Endothelial cell of umbilical vein (primary cell): ENCODE measurements at regions not wholly inside any gene's neighbourhood (a gene's known extent, or its start where the extent isn't known, plus 50 kb on each side); places are given as distances from the start of the nearest gene placed in this dataset.

Experiments used
- BruUV-seq: library from RNA; stranded (reverse); fragments of 400-500 nt; replicated peaks from 2 replicates; lab custom pipeline; 2021; lab: Mats Ljungman, UMichigan
- CTCF ChIA-PET: fragments of 300-600, 350-600 bp; sonication (Branson Sonifier 250); formaldehyde crosslinking; loops from one replicate; lab custom pipeline; 2021; ENCODE audit warnings: antibody characterized with exemption, inconsistent platforms; lab: Charles Lee
- POLR2A ChIA-PET: fragments of 300-600, 350-600 bp; sonication (Branson Sonifier 250); formaldehyde crosslinking; loops from one replicate; lab custom pipeline; 2021; ENCODE audit warnings: antibody characterized with exemption, inconsistent platforms; lab: Charles Lee
- DNase-seq: peaks from one replicate; pipeline ENCODE4 v3.0.0-alpha.2; 2011; ENCODE audit warnings: low read depth, low spot score
- FAIRE-seq: peaks from 2 replicates; lab custom pipeline; 2011; peaks lifted over from hg19 to GRCh38; lab: Jason Lieb, UNC
- H2AFZ ChIP-seq: 2 replicates; pipeline ENCODE4 v1.6.0; 2012; ENCODE audit warnings: low read depth, low read length, control low read depth, inconsistent platforms
- H3K27ac ChIP-seq: 2 replicates; pipeline ENCODE4 v1.5.1; 2011; ENCODE audit warnings: low read depth, mild to moderate bottlenecking, control low read depth, low read length, moderate library complexity; ENCODE audit not compliant: insufficient read depth
- H3K27me3 ChIP-seq, 2 experiments: 2 replicates each; pipeline versions ENCODE4 v1.6.0 to v1.6.1; 2011; ENCODE audit warnings: low read length in 2 of 2, mixed read lengths in 1 of 2; ENCODE audit not compliant: control insufficient read depth in 2 of 2, insufficient read depth in 2 of 2
- H3K36me3 ChIP-seq, 2 experiments: 2 replicates in 1 of 2; 3 replicates in 1 of 2; pipeline ENCODE4 v1.5.1; 2011; ENCODE audit warnings: low read length in 2 of 2, mild to moderate bottlenecking in 1 of 2, moderate library complexity in 1 of 2; ENCODE audit not compliant: control insufficient read depth in 2 of 2, insufficient read depth in 2 of 2; ENCODE audit errors: extremely low read depth in 1 of 2
- H3K4me1 ChIP-seq: 3 replicates; pipeline ENCODE4 v1.5.1; 2011; ENCODE audit warnings: mild to moderate bottlenecking, low read length; ENCODE audit not compliant: control insufficient read depth, insufficient read depth; ENCODE audit errors: extremely low read depth
- H3K4me2 ChIP-seq: 2 replicates; pipeline ENCODE4 v1.6.1; 2011; ENCODE audit warnings: low read length, control low read depth, mixed read lengths; ENCODE audit not compliant: insufficient read depth
- H3K4me3 ChIP-seq, 3 experiments: fragments of 200-600 bp in 1 of 3; sonication (generic), shearing (Covaris generic) in 1 of 3; replicated peaks in 1 of 3; 2 replicates each; pipeline ENCODE4 v1.5.1; 2011 to 2016; ENCODE audit warnings: control low read depth in 3 of 3, low read length in 3 of 3, mild to moderate bottlenecking in 2 of 3, inconsistent platforms in 1 of 3, low read depth in 1 of 3, moderate library complexity in 1 of 3; ENCODE audit not compliant: insufficient read depth in 1 of 3
- H3K79me2 ChIP-seq: 2 replicates; pipeline ENCODE4 v1.6.0; 2012; ENCODE audit warnings: low read length, inconsistent platforms; ENCODE audit not compliant: control insufficient read depth, insufficient read depth
- H3K9ac ChIP-seq: replicated peaks from 2 replicates; pipeline ENCODE3; 2011; ENCODE audit warnings: low read length, control low read depth; ENCODE audit not compliant: insufficient read depth; ENCODE audit errors: extremely low read depth
- H3K9me1 ChIP-seq: replicated peaks from 3 replicates; pipeline ENCODE4 v1.6.0; 2011; ENCODE audit warnings: mild to moderate bottlenecking, low read length; ENCODE audit not compliant: control insufficient read depth, insufficient read depth; ENCODE audit errors: extremely low read depth
- H3K9me3 ChIP-seq: replicated peaks from 2 replicates; pipeline ENCODE4 v1.5.1; 2012; ENCODE audit warnings: low read length, inconsistent platforms; ENCODE audit not compliant: control insufficient read depth, insufficient read depth
- H4K20me1 ChIP-seq: replicated peaks from 2 replicates; pipeline ENCODE3; 2011; ENCODE audit warnings: mild to moderate bottlenecking, low read length; ENCODE audit not compliant: control insufficient read depth, insufficient read depth; ENCODE audit errors: extremely low read depth
- CTCF ChIP-seq, 2 donors: IDR thresholded peaks; 1 replicate in 1 of 2; 2 replicates in 1 of 2; pipeline ENCODE4 v1.5.1; 2011; ENCODE audit warnings: low read length in 2 of 2, mild to moderate bottlenecking in 2 of 2, moderate library complexity in 2 of 2, control low read depth in 1 of 2, inconsistent platforms in 1 of 2, low read depth in 1 of 2; ENCODE audit not compliant: insufficient read depth in 1 of 2; ENCODE audit errors: extremely low read depth in 1 of 2
- EZH2 ChIP-seq: IDR thresholded peaks from 2 replicates; pipeline ENCODE4 v1.6.1; 2012; ENCODE audit warnings: borderline replicate concordance, low read depth, mild to moderate bottlenecking, moderate library complexity, low read length, inconsistent platforms; ENCODE audit not compliant: severe bottlenecking
- FOS ChIP-seq: IDR thresholded peaks from 2 replicates; pipeline ENCODE4 v1.6.1; 2011; ENCODE audit warnings: mild to moderate bottlenecking, low read length, moderate library complexity, borderline replicate concordance; ENCODE audit not compliant: insufficient read depth
- GATA2 ChIP-seq: IDR thresholded peaks from 2 replicates; pipeline ENCODE4 v1.7.0; 2011; ENCODE audit warnings: low read depth, mild to moderate bottlenecking, moderate library complexity, mixed read lengths, low read length; ENCODE audit not compliant: insufficient read length, insufficient read depth
- JUN ChIP-seq: IDR thresholded peaks from 2 replicates; pipeline ENCODE4 v1.6.1; 2011; ENCODE audit warnings: borderline replicate concordance, low read depth; ENCODE audit not compliant: insufficient read length, insufficient read depth
- MAX ChIP-seq: IDR thresholded peaks from 2 replicates; pipeline ENCODE4 v1.6.1; 2011; ENCODE audit not compliant: insufficient read depth, insufficient read length
- MYC ChIP-seq: IDR thresholded peaks from one replicate; pipeline ENCODE4 v1.6.1; 2011; ENCODE audit warnings: mild to moderate bottlenecking, low read depth, low read length
- POLR2A ChIP-seq: IDR thresholded peaks from 2 replicates; pipeline ENCODE4 v1.6.1; 2012; ENCODE audit warnings: low read depth, mild to moderate bottlenecking, control low read depth, low read length
- POLR2AphosphoS5 ChIP-seq: IDR thresholded peaks from 2 replicates; pipeline ENCODE4 v1.6.1; 2012; ENCODE audit warnings: low read depth, mild to moderate bottlenecking, control low read depth, low read length, moderate library complexity; ENCODE audit not compliant: insufficient read depth
- dilution Hi-C: fragments of 300-500 bp; cut with MboI; formaldehyde crosslinking; loops from one replicate; pipeline ENCODE4 v1.15.0; 2019; ENCODE audit warnings: low sequenced_read_pairs; ENCODE audit not compliant: extremely low pct_ligation_motif_present
- intact Hi-C: fragments of 100-400 bp; cut with micrococcal nuclease; formaldehyde crosslinking; loops from one replicate; pipeline ENCODE4 v1.10.0; 2022

- no peak overlapping the region for H3K4me3 ChIP-seq
- H3K79me2 ChIP-seq: no peaks in the 10 kb centered on the region
- no peak overlapping the region for H3K9ac ChIP-seq
- H3K27me3 ChIP-seq: peaks cover 0 to 4% of the 10 kb centered on the region in 2 experiments
- no peak overlapping the region for H3K4me2 ChIP-seq
- no peak for FAIRE-seq
- H3K9me3 ChIP-seq: no peaks in the 10 kb centered on the region
- intact Hi-C loops (no loop called here), dilution Hi-C loops (no loop called here)
- TF ChIP-seq CTCF (IDR thresholded peaks at IDR 0.05; ENCODE audit: extremely low read depth in 1 of 2, insufficient read depth in 1 of 2, low read depth in 1 of 2, low read length in 2 of 2) (no peak), POLR2AphosphoS5 (no peak), GATA2 (no peak), MYC (no peak), POLR2A (no peak), JUN (no peak), EZH2 (no peak), MAX (no peak), FOS (no peak)
- no peak overlapping the region for H3K27ac ChIP-seq
- H3K9me1 ChIP-seq: no peaks in the 10 kb centered on the region
- no peaks in the 10 kb centered on the region for H4K20me1 ChIP-seq
- BruUV-seq: no TSS peak
- no peaks in the 10 kb centered on the region for H3K36me3 ChIP-seq
- no peak for DNase-seq
- POLR2A ChIA-PET: interaction anchor here (0.7 kb wide), 1 partner anchor 90 kb away, joined by 5 read pairs; no protein-coding TSS in a partner anchor
- CTCF ChIA-PET: no interaction called here
- no peak overlapping the region for H2AFZ ChIP-seq
- no peaks in the 10 kb centered on the region for H3K4me1 ChIP-seq
Observed at GRCh38 chrX:39580043-39580442, 517.7 kb downstream of the BCOR start.
